Prostate gland (tissue), 2 donors: ENCODE measurements at regions not wholly inside any gene's neighbourhood (a gene's known extent, or its start where the extent isn't known, plus 50 kb on each side); places are given as distances from the start of the nearest gene placed in this dataset.

ENCODE experiments used
- POLR2AphosphoS5 ChIP-seq: sonication (generic); formaldehyde crosslinking; IDR thresholded peaks from one replicate; pipeline ENCODE4 v1.6.1; 2017; ENCODE audit warnings: antibody characterized with exemption
- TF ChIP-seq, protein P1 (sequence below), 4 experiments: fragments of 200-600 bp in 2 of 4; fragments of 450-650 bp in 2 of 4; sonication (generic) in 2 of 4; IDR thresholded peaks; 1 replicate in 3 of 4; 2 replicates in 1 of 4; pipeline ENCODE4 v1.5.1; 2016 to 2019; ENCODE audit warnings: antibody characterized with exemption in 4 of 4, mild to moderate bottlenecking in 2 of 4, moderate library complexity in 2 of 4

DNA sequence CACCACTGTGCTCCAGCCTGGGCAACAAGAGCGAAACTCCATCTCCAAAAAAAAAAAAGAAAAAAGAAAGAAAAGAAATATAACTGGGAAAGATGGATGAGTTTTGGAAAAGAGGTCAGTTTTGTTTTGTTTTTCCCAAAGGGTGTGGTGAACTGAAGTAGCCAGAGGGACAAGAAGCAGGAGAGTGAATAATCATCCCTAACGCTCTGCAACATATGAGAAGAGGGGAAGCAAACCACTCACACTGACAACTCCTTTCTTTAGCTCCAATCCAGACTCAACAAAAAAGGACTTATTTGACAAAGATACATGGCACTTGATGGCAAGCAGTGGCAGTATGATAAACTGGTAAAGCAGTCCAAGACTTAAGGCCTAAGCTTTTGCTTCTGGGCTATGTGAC lies 176.1 kb upstream of the HMHB1 start:
- TF ChIP-seq POLR2AphosphoS5, result no peak
- TF ChIP-seq, protein P1, sequence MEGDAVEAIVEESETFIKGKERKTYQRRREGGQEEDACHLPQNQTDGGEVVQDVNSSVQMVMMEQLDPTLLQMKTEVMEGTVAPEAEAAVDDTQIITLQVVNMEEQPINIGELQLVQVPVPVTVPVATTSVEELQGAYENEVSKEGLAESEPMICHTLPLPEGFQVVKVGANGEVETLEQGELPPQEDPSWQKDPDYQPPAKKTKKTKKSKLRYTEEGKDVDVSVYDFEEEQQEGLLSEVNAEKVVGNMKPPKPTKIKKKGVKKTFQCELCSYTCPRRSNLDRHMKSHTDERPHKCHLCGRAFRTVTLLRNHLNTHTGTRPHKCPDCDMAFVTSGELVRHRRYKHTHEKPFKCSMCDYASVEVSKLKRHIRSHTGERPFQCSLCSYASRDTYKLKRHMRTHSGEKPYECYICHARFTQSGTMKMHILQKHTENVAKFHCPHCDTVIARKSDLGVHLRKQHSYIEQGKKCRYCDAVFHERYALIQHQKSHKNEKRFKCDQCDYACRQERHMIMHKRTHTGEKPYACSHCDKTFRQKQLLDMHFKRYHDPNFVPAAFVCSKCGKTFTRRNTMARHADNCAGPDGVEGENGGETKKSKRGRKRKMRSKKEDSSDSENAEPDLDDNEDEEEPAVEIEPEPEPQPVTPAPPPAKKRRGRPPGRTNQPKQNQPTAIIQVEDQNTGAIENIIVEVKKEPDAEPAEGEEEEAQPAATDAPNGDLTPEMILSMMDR (IDR thresholded peaks at IDR 0.05), result no peak
